Endodermal cell (in vitro differentiated cells): ENCODE measurements at regions not wholly inside any gene's neighbourhood (a gene's known extent, or its start where the extent isn't known, plus 50 kb on each side); places are given as distances from the start of the nearest gene placed in this dataset.
"Not testable (repeated sequence)": the region's sequence is repeated elsewhere in the genome, so short reads cannot be mapped to it uniquely, and the experiment has no call there.

Experiments used
- DNase-seq: peaks from one replicate; pipeline ENCODE4 v3.0.0-alpha.2; 2017
- H3K27ac ChIP-seq: 2 replicates; pipeline ENCODE4 v1.5.1; 2013; ENCODE audit warnings: mild to moderate bottlenecking, low read depth, low read length, moderate library complexity
- H3K27me3 ChIP-seq: 2 replicates; pipeline ENCODE4 v1.6.1; 2013; ENCODE audit warnings: mild to moderate bottlenecking, low read length, moderate library complexity; ENCODE audit not compliant: insufficient read depth, control insufficient read depth, poor library complexity, severe bottlenecking
- H3K36me3 ChIP-seq: 2 replicates; pipeline ENCODE4 v1.7.0; 2013; ENCODE audit warnings: mild to moderate bottlenecking, low read length, moderate library complexity; ENCODE audit not compliant: control insufficient read depth, insufficient read depth
- H3K4me1 ChIP-seq: one replicate; pipeline ENCODE4 v1.7.0; 2013; ENCODE audit warnings: low read length; ENCODE audit not compliant: control insufficient read depth, insufficient read depth
- H3K4me3 ChIP-seq: 2 replicates; pipeline ENCODE4 v1.5.1; 2013; ENCODE audit warnings: mild to moderate bottlenecking, low read length, moderate library complexity
- H3K9ac ChIP-seq: 2 replicates; pipeline ENCODE4 v1.6.1; 2013; ENCODE audit warnings: mild to moderate bottlenecking, low read length, moderate library complexity; ENCODE audit not compliant: poor library complexity, severe bottlenecking; ENCODE audit errors: extremely low read depth
- H3K9me3 ChIP-seq: 2 replicates; pipeline ENCODE4 v1.6.1; 2013; ENCODE audit warnings: mild to moderate bottlenecking, low read length, moderate library complexity; ENCODE audit not compliant: control insufficient read depth
- H3K27ac Mint-ChIP-seq: 2 replicates; pipeline ENCODE4 v1.8.0; 2020; ENCODE audit warnings: mixed read lengths
- H3K27me3 Mint-ChIP-seq: 2 replicates; pipeline ENCODE4 v1.8.0; 2021; ENCODE audit warnings: mild to moderate bottlenecking, mixed read lengths; ENCODE audit not compliant: insufficient read depth
- H3K36me3 Mint-ChIP-seq: 2 replicates; pipeline ENCODE4 v1.8.0; 2020; ENCODE audit warnings: low read depth, mixed read lengths
- H3K4me1 Mint-ChIP-seq: 2 replicates; pipeline ENCODE4 v1.8.0; 2020; ENCODE audit warnings: mixed read lengths
- H3K4me3 Mint-ChIP-seq: 2 replicates; pipeline ENCODE4 v1.8.0; 2020; ENCODE audit warnings: mild to moderate bottlenecking, moderate library complexity, mixed read lengths
- H3K9me3 Mint-ChIP-seq: 2 replicates; pipeline ENCODE4 v1.8.0; 2020; ENCODE audit warnings: mild to moderate bottlenecking, mixed read lengths
- CTCF ChIP-seq: fragments of 200-600 bp; sonication (generic); conservative IDR thresholded peaks from 2 replicates; pipeline ENCODE4 v1.5.0; 2021; ENCODE audit warnings: antibody characterized with exemption, mild to moderate bottlenecking
- WGBS, 2 experiments: methylation state at CpG; one replicate each; pipeline versions ENCODE4 v1.1.5 to v1.1.7; 2013; ENCODE audit warnings: missing lambda C conversion rate in 2 of 2, mixed read lengths in 1 of 2; ENCODE audit not compliant: insufficient coverage in 1 of 2, insufficient read length in 1 of 2; 5-methylcytosine and 5-hydroxymethylcytosine counted together

GRCh38 chr6:101167638-101168037 is 225.9 kb upstream of the GRIK2 start:
- no peak for TF ChIP-seq CTCF
- no peak overlapping the region for H3K27ac ChIP-seq
- no peaks in the 10 kb centered on the region for H3K36me3 ChIP-seq
- no peaks in the 10 kb centered on the region for H3K27me3 ChIP-seq
- Mint-ChIP-seq H3K4me3 (no peak overlapping the region), H3K27me3 (no peaks in the 10 kb centered on the region), H3K36me3 (no peaks in the 10 kb centered on the region), H3K9me3 (peaks cover 19% of the 10 kb centered on the region), H3K27ac (no peak overlapping the region), H3K4me1 (no peaks in the 10 kb centered on the region)
- H3K4me1 ChIP-seq, result no peaks in the 10 kb centered on the region
- peaks cover 18% of the 10 kb centered on the region for H3K9me3 ChIP-seq
- no peak overlapping the region for H3K9ac ChIP-seq
- no peak overlapping the region for H3K4me3 ChIP-seq
- 91 to 94% methylated on average over 12 to 14 of the region's 14 CpGs for WGBS, 2 experiments
- DNase-seq, result no peak

- H3K4me1 ChIP-seq, H3K4me1 Mint-ChIP-seq, H3K9ac ChIP-seq, H3K27me3 ChIP-seq, H3K27ac Mint-ChIP-seq, H3K4me3 Mint-ChIP-seq, H3K4me3 ChIP-seq, H3K36me3 Mint-ChIP-seq, H3K27me3 Mint-ChIP-seq, H3K27ac ChIP-seq, H3K36me3 ChIP-seq, DNase-seq: not testable (repeated sequence)
- WGBS, 2 experiments, result 98% methylated on average over 3 of the region's 4 CpGs; no CpG with 5 or more reads in 1 of the 2 experiments
- peaks cover 19% of the 10 kb centered on the region for H3K9me3 Mint-ChIP-seq
- H3K9me3 ChIP-seq, result peaks cover 18% of the 10 kb centered on the region
Observed at GRCh38 chr6:101171049-101171448, 222.5 kb upstream of the GRIK2 start.

GRCh38 chr6:101178748-101179147 is 214.8 kb upstream of the GRIK2 start:
- Histone ChIP-seq H3K4me1 (no peaks in the 10 kb centered on the region), H3K27ac (no peak overlapping the region), H3K4me3 (no peak overlapping the region), H3K9me3 (no peaks in the 10 kb centered on the region), H3K27me3 (no peaks in the 10 kb centered on the region), H3K9ac (no peak overlapping the region), H3K36me3 (no peaks in the 10 kb centered on the region)
- Mint-ChIP-seq H3K4me3 (no peak overlapping the region), H3K9me3 (no peaks in the 10 kb centered on the region), H3K36me3 (no peaks in the 10 kb centered on the region), H3K27ac (no peak overlapping the region), H3K4me1 (peaks cover 7% of the 10 kb centered on the region), H3K27me3 (no peaks in the 10 kb centered on the region)
- DNase-seq, result no peak
- TF ChIP-seq CTCF, result no peak

- Histone ChIP-seq H3K4me3 (no peak overlapping the region), H3K36me3 (no peaks in the 10 kb centered on the region), H3K9ac (no peak overlapping the region), H3K4me1 (no peaks in the 10 kb centered on the region), H3K9me3 (no peaks in the 10 kb centered on the region), H3K27me3 (no peaks in the 10 kb centered on the region), H3K27ac (no peak overlapping the region)
- no peak for DNase-seq
- H3K4me3 Mint-ChIP-seq, result no peak overlapping the region
- no peak overlapping the region for H3K27ac Mint-ChIP-seq
- H3K36me3 Mint-ChIP-seq, result no peaks in the 10 kb centered on the region
- TF ChIP-seq CTCF, result no peak
- no peaks in the 10 kb centered on the region for H3K27me3 Mint-ChIP-seq
- peaks cover 7% of the 10 kb centered on the region for H3K4me1 Mint-ChIP-seq
- 91 to 93% methylated on average over 4 to 6 of the region's 6 CpGs for WGBS, 2 experiments
- no peaks in the 10 kb centered on the region for H3K9me3 Mint-ChIP-seq
Observed at GRCh38 chr6:101181006-101181405, 212.5 kb upstream of the GRIK2 start.

- H3K9ac ChIP-seq, H3K36me3 Mint-ChIP-seq, H3K4me1 ChIP-seq, H3K27me3 ChIP-seq, H3K27ac ChIP-seq, H3K9me3 ChIP-seq, H3K36me3 ChIP-seq, H3K4me3 Mint-ChIP-seq, H3K27ac Mint-ChIP-seq, H3K4me1 Mint-ChIP-seq, DNase-seq, H3K4me3 ChIP-seq, H3K27me3 Mint-ChIP-seq: not testable (repeated sequence)
- peaks cover 16% of the 10 kb centered on the region for H3K9me3 Mint-ChIP-seq
- WGBS, 2 experiments, result 91 to 93% methylated on average over 11 to 12 of the region's 12 CpGs
Observed at GRCh38 chr6:101188285-101188798, 205.2 kb upstream of the GRIK2 start.
